Activated naive CD4-positive, alpha-beta T cell treated with Interleukin-2 at 50 U/mL for 16 hours (primary cell): ENCODE measurements at regions not wholly inside any gene's neighbourhood (a gene's known extent, or its start where the extent isn't known, plus 50 kb on each side); places are given as distances from the start of the nearest gene placed in this dataset.

Source experiments
- DNase-seq: peaks from one replicate; pipeline ENCODE4 v3.0.0-alpha.2; 2020

DNA sequence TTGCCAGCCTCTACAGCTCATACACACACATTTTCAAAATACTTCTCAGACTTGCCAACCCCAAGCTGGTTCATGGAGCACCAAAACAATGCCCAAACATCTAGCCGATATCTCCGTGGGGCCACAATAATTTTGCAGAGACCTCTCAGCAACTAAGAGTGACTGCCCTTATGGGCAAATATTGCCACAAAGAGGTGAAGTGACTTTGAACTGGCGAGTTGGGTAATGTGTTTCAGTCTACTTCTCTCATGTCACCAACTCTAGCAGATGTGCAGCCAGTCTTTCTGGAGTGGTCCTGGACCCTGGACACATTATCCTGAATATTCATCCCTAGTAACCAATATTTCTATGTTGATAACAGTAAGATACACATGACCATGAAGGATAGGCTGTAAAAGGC is 290.3 kb downstream of the EMP1 start:
- DNase-seq, result no peak

DNA sequence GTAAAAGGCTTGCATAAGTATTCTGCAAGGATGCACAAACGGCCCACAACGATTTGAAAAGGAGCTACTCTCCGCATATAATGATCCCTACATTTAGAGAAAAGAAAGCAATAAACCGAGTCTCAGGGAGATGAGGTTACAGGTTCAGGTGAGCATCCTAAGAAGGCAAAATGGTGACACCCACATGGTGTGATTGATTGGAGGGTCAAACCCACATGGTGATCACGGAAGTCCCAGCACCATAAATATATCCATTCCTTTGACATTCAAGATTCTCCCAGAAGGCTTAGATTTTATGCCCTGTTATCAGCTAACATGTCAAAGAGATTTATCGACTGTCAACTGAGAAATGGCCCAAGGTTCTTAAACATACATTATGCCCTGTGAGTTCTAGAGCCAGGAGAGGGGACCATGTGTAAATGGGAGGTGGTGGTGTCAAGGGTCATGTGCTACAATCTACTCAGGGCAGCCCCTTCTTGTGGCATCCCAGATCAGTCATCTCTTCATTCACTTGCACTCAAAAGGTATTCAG is 282.2 kb downstream of the EMP1 start:
- DNase-seq, result no peak

DNA sequence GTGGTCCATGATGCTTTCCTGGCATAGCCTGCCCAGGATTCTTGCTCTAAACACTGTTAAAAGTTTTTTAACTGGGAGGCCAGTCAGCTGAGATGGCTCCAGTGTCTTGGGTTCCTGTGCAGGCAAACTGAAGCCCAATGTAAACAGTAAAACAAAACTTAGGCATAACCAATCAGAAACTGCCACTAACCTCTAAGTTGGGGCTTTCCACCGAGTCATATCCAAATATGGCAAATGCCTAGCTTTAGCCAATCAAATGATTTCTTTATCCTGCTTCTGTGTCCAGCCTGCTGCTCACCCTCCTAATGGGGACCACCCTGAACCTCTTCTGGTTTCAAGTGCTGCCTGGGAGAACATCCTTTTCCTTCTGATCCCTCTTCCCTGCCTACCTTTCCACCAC is 277.9 kb downstream of the EMP1 start:
- no peak for DNase-seq

DNA sequence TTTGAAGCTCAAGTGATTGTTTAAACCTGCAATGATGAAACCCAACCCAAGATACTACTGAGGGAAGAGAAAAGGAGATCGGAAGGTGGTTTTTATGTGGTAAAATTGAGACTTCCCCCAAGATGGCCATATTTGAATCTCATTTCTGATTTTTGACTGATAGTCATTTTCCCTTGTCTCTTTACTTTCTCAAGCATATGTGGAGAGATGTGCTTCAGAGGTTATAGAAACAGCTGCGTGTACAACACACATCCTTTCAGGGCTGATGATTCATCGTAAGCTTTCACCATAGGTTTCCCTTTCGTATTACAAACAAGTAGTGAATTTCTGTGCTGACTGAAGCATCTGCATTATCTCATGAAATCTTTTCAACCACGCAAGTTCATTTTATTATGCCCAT is 276.2 kb downstream of the EMP1 start:
- DNase-seq, result no peak

DNA sequence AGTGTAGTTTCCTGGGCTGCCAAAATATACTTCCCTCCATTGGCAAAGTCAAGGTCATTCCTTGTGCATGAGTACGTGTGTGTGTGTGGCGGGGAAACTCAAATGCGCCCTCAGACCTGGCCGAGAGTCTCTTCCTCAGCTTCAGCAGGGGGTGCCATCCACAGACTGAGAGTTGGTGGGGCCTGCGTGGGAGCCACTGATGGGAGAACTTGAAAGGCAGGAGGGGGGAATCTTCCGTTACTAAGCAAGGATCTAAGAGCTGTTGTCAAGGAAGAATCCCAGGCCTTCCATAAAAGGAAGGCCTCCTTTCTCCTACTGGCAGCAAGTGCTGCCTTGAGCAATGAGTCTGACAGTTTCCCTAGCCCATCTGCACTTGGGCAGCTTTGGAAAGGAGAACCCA is 274.9 kb downstream of the EMP1 start:
- DNase-seq, result no peak

DNA sequence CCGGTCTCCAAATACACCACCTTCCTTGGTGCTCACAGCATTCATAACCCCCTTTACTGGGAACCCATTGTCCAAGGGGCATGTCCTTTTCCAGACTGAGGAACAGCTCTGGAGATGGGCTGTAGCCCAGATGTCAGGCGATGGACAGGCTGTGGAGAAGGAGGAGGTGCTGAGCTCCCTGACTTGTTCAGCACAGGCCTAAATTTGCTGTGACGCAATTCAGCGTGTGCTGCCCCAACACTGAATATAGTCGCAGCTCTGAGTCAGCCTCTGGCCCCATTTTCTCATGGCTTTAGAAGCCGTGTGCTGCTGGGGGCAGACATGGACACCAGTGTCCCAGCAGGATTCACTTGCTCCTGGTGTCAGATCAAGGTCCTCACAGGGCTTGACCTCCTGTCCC is 269.1 kb downstream of the EMP1 start:
- DNase-seq, result no peak

DNA sequence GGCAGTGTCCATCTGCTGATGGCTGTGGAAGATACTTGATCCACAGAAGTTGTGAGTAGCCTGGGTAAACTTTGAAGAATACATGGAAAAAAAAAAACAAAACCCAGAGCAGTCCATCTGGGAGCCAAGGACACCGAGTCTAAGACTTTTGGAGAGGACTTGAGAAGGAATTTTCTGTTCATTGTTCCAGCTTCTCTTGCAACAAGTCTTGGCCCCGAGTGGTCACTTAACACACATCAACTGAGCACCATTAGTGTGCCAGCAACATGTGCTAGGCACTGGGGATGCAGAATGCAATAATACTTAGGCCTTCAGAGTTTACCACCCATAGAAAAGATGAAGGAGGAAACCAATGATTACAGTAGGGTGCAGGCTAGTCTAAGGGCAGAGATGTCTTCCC is 266.7 kb downstream of the EMP1 start:
- DNase-seq, result no peak

DNA sequence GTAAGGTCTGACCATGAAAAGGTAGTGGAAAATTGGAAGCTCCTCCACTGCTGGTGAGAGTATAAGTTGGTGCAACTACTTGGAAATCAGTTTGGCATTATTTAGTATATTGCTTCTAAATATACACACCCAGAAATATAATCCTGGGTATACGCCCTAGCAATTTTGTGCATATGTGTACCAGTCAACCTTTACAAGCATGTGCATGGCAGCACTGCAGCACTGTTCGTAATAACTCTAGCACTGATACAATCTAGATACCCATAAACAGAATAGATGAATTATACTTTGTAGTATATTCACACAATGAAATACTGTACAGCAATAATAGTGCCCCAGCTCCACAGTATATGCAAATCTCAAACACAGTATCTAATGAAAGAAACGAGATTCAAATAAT is 265.9 kb downstream of the EMP1 start:
- DNase-seq, result no peak

DNA sequence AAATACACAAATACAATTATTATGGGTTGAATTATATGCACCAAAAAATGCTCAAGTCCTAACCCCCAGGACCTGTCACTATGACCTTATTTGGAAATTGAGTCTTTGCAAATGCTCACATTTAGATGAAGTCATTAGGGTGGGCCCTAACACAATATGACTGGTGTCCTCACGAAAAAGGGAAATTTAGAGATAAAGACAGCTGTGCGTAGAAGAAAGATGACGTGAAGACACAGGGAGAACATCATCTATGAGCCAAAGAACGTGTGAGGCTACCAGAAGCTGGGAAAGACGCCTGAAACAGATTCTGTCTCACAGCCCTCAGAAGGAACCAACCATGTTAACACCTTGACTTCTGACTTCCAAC is 259.2 kb downstream of the EMP1 start:
- DNase-seq, result no peak

DNA sequence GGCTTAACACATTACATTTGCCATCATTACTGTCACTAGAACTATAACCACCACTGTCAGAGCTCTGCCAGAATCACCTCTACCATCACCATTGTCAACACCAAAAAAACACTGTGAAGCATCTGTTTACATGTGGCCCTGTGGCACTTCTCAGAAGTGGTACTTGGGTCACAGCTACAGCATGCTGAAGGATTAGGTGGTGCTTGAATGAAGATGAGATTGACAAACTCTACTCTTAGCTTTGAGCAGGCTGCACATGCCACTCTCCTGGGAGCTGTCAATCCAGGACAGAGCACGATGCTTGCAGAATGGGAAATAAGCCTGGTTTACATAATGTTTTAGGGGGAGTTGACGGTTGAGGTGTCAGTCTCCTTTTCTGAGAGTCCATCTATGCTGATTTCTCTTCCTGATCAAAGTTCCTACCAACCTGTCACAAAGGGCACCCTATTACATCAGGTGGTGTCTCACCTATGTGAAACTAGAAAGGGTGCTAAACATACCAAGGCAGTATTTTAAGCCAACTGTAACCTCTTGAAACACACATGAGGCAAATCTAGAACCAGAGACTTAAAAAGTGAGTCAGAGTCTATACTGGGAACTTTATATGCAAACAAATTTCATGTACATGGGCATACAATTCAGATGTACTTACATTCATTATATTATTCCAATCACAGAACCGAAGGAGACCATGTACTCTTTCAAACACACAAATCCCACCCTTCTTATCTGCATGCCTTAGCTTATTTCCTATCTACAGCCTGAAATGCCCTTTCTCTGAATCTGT is 258.7 kb downstream of the EMP1 start:
- DNase-seq, result no peak

DNA sequence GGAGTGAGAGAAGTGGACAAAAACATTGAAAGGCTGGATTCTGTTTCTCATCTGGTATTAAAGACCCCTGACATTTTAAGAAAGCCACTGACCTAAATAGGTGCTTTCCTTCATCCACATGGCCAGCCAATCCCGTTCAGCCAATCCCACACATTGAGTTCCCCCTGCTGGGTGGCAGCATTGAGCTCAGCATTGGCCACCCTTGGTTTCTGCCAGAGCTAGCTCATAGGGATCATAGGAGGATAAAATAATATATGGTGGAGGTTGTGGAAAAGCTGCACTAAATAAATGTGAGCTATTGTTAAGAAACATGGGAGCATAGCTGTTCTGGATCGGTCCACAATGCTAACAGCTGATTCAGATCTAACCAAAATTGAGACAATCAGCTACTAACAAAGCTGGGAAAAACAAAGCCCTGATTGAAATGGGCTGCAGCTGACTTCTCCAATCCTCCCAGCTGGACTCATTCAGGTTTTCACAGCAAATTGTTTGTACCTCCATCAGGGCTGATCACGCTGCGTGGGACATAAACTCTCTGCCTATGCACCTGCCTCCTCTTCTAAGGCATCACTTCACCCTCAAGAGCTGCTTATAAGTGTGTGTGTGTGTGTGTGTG is 256.5 kb downstream of the EMP1 start:
- no peak for DNase-seq

DNA sequence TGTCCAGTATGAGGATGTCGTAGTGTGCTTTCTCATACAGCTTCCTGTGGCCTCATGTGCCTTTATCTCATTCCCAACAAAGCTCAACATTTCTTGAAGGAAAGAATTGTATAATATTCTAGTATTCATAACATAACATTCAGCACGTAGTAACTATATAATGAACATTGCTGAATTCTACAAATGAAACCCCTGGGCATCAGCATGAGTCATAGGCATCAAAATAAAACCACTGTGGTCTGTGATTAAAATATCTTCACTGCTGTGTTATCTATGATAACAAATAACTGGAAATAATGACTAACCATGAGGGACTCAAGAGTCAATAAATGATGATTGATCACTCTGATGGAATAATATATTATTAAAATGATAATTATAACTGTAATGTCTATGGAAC is 255.2 kb downstream of the EMP1 start:
- DNase-seq, result no peak

DNA sequence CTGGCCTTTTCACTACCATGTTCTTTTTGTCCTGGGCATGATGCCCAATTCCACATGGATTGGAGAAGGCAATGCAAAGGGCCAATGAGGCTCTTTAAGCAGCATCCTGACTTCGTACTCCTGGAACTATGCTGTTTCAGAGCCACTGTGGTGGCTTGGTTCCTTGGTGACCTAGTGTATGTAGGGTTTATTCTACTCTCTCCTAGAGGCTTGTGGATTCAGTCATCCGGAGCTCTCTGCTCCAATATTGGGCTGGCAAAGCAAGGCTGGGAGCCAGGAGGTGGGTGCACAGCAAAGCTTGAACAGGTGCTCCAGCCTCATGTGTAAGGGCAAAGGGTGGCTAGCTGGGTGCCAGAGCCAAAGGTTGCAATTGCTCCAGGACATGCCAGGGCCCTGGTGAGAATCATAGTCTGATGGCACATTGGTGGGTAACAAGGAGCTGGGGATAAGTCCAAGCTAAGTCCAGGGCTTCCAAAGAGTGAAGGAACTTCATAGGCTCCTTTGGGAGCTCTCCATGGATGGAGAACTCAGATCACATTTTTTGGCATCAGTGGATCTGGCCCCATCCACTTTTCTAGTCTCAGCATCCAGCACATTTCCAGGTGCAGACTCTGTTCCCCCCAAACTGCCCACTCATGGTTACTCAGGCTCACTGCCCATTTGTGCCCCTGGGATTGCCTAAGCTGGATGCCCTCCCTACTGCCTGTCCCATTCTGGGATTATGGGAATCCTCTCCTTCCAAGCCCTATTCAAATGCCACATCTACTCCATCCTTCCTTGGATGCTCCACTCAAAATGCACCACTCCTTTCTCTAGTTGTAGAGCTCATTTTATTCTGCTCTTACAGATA is 253.9 kb downstream of the EMP1 start:
- no peak for DNase-seq

DNA sequence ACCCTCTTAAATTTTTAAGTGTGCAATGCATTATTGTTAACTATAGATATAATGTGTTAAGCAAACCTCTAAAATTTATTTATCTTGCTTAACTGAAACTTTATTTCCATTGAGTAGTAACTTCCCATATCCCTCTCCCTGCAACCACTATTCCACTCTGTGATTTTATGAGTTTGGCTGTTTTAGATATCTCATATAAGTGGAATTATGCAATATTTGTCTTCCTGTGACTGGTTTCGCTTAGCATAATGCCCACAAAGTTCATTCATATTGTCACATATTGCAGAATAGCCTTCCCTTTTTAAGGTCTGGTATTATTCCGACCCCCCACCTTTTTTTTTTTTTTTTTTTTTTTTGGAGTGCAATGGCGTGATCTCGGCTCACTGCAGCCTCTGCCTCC is 247.6 kb downstream of the EMP1 start:
- no peak for DNase-seq

DNA sequence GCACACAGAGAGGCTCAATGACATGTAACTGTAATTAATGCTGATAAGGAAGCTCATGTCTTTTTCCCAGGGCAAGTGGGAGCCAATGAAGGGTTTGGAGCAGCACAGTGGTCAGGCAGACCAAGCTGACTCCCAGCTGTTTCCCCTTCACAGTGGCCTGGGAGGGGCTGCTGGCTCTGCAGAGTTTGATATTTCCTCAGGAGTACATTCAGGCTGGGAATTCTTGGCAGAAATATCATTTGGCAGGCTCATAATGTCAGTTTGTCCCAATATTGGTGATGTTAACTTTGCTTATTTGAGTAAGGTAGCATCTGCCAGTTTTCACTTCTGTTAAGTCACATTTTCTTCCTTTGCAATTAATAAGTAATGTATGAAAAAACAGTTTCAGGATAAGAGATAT is 247.0 kb downstream of the EMP1 start:
- no peak for DNase-seq

DNA sequence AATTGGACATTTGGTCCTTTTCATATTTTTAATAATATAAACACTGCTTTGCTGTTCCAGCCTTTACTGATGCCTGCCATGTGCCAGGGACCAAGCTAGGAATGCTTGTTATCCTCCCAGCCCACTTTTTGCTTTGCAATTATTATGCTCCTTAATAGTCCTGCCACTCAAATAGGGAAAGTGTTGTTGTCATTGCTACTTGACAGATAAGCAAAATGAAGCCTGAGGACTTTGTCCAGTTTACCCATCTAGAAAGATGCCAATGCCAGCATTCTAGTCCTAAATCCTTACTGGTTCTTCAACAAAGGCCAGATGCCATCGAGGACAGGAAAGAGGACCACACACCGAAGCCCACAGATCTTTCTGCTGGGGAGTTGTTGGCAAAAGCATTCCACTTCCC is 246.5 kb downstream of the EMP1 start:
- no peak for DNase-seq

DNA sequence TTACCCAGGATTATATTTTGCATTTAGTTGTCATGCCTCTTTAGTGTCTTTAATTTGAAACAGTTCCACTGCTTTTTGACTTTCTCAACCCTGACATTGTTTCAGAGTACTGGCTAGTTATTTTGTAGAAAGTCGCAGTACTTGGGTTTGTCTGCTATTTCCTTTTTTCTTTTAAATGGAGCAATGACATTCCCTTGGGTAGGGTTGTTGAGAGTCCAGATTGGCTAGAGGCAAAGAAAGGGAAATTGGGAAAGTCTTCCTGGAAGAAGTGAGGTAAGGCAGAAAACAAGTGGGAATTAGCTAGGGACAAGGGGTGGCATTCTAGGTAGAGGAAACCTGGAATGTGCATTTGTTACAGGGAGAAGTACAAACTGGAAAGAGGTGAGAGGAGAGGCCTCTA is 245.9 kb downstream of the EMP1 start:
- no peak for DNase-seq

DNA sequence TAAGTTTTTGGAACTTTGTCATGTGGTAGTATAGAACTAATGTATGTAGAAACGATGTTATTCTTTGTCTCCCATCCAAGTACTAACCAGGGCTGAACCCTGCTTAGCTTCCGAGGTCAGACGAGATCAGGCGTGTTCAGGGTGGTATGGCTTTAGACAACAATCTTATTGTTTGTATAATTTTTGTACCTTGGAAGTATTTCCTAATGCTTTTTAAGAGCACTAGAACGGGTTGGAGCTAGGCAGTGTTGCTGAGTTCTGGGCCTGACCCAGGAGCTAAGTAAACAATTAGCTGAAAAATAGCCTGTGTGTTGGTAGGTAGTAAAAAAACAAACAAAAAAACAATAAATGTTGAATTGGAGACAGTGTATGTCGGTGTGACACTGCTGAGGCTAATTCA is 244.3 kb downstream of the EMP1 start:
- DNase-seq, result no peak

DNA sequence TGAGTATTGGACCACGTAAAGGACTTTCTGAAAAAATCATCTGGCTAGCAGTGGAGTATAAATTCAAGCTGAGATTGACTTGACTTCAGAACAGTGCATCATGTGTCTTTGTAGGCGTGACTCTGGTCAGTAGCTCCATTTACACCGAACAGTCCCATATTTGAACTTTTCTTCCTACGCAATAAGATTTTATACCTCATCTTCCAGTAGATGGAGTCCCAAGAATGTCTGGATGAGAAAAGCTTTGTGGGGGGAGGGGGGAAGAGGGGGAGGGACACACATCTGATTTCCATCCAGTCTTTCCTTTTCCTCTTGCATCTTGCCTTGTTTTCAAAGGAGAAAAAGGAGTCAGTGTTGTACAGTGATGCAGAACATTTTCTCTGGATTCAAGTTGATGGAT is 241.0 kb downstream of the EMP1 start:
- no peak for DNase-seq

DNA sequence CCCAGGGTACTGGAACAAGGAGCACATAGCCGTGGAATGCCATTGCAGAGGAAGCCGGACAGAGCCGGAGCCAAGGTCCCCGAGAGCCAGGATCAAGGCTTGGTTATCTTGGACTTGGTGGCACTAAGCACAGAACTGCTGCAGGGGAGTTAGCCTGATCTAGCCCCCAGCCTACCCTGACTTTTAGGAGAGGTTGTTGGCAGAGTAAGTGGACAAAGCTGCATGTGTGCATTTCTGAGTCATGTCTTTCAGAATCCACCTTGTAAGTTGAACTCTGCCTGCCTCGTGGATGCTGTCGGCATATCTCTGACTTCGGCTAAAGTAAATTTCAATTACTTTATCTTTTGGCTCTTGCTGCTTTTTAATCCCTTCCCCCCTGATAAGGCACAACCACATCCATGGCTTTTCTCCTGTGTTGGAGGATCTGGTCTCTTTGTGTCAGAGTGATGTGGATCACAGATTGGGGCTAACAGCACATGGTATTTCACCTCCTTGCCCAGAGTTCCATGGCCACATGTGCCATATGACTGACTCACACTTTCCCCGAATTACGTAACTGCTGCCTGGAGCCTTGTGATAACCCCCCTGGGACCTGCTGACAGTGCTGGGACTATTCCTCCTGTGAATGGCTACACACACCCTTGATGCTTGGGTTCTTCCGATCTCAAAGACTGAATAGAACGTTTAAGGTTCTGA is 240.3 kb downstream of the EMP1 start:
- no peak for DNase-seq

DNA sequence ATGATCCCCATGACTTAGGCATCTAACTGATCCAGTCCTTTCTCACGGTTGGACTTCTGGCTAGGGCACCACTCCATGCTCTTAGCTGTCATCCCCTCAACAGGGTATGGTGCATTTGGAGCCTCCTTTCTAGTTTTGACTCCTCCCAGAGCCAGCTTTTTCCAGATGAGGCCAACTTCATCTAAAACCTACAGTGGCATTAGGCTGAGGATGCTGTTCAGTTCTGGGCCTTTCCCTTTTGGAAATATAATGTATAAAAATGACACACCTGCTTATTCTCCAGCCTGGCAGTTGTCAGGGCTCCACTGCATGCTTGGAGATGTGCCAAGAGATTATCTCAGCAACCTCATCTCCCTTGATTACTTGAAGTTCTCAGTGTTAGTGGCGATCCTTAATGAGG is 239.7 kb downstream of the EMP1 start:
- DNase-seq, result no peak

DNA sequence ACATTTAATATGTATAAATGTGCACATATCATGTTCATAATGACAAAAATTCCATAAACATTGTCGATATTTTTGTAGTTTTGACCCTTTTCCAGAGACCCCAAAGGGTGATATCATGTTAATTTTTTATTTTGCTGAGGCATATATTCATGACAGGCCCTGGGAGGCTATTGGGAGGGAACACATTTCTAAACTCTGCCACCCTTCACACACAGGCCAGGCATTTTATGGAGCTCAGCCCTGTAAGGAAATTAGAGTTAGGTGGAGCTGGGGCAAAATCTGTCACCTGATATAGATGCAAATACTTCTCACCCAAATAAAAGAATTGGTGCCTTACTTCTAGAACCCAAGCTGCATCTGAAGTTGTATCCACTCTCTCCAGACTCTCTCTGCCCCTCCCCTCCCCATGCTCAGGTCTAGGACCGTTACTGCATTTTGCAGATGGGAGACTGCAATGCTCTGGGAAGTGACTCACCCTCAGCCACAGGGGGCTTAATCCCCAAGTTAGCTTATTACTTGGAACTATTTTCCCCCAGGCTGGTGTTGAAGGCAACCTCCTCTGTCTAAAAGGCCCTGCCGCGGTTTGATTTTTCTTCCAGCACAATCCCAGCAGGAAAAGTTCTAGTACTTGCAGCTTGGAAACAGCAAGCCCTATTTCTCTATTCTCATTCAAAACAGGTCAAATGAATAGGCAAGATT is 238.9 kb downstream of the EMP1 start:
- DNase-seq, result no peak

DNA sequence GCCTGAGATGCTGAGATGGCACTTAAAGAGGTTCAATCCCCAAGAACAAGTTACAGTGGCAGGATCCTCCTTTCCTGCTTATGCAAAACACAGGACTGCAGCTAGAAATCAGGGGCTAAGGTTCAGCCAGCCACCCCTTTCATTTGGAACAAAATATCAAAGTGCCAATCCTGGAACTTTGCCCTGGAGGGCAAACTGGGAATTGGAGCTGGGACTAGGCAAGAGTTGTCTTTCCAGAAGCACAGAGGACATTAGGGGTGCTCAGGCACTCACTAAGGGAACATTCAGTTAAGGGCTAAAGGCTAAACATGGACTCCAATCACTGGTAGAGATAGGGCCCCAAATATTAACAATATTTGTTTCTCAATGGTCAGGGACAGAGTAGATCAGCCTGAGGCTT is 237.2 kb downstream of the EMP1 start:
- no peak for DNase-seq
